CD4-positive, alpha-beta T cell (primary cell): ENCODE measurements at regions not wholly inside any gene's neighbourhood (a gene's known extent, or its start where the extent isn't known, plus 50 kb on each side); places are given as distances from the start of the nearest gene placed in this dataset.

Source experiments
- ATAC-seq: fragments of 200-7000 bp; cut with Tn5 transposase; one replicate; pipeline ENCODE4 v1.10.0; 2022; ENCODE audit warnings: mild to moderate bottlenecking; ENCODE audit not compliant: poor library complexity
- CTCF ChIA-PET: fragments of 350-600 bp; sonication (Branson Sonifier 250); formaldehyde crosslinking; loops from one replicate; lab custom pipeline; 2021; ENCODE audit warnings: antibody characterized with exemption, inconsistent platforms; lab: Charles Lee
- POLR2A ChIA-PET: fragments of 350-600 bp; sonication (Branson Sonifier 250); formaldehyde crosslinking; loops from one replicate; lab custom pipeline; 2021; ENCODE audit warnings: antibody characterized with exemption, inconsistent platforms; lab: Charles Lee
- DNase-seq, 14 experiments: peaks; one replicate each; pipeline ENCODE4 v3.0.0-alpha.2; 2013 to 2020; ENCODE audit warnings: mixed read lengths in 2 of 14
- H3K27ac ChIP-seq, 2 donors: one replicate each; pipeline versions ENCODE4 v1.5.1 to v1.7.0; 2013; ENCODE audit warnings: low read length in 2 of 2, low read depth in 1 of 2, mild to moderate bottlenecking in 1 of 2
- H3K27me3 ChIP-seq, 2 experiments: 1 replicate in 1 of 2; 2 replicates in 1 of 2; pipeline versions ENCODE4 v1.6.1 to v1.7.0; 2013; ENCODE audit warnings: low read length in 2 of 2, control low read depth in 1 of 2, mild to moderate bottlenecking in 1 of 2, moderate library complexity in 1 of 2; ENCODE audit not compliant: insufficient read depth in 2 of 2, control insufficient read depth in 1 of 2
- H3K36me3 ChIP-seq: one replicate; pipeline ENCODE4 v1.6.1; 2013; ENCODE audit warnings: low read length, control low read depth; ENCODE audit not compliant: insufficient read depth
- H3K4me1 ChIP-seq: one replicate; pipeline ENCODE4 v1.6.1; 2013; ENCODE audit warnings: low read length, control low read depth; ENCODE audit not compliant: insufficient read depth
- H3K4me3 ChIP-seq: one replicate; pipeline ENCODE4 v1.5.1; 2013; ENCODE audit warnings: mild to moderate bottlenecking, low read length, moderate library complexity
- H3K9me3 ChIP-seq, 2 experiments: 1 replicate in 1 of 2; 2 replicates in 1 of 2; pipeline versions ENCODE4 v1.6.1 to v1.7.0; 2013; ENCODE audit warnings: low read length in 2 of 2, mild to moderate bottlenecking in 2 of 2, control low read depth in 1 of 2, moderate library complexity in 1 of 2; ENCODE audit not compliant: control insufficient read depth in 1 of 2, insufficient read depth in 1 of 2
- H3K27ac Mint-ChIP-seq: one replicate; pipeline ENCODE4 v1.8.0; 2020; ENCODE audit warnings: mixed read lengths
- H3K27me3 Mint-ChIP-seq: one replicate; pipeline ENCODE4 v1.8.0; 2021; ENCODE audit warnings: mixed read lengths
- H3K36me3 Mint-ChIP-seq: one replicate; pipeline ENCODE4 v1.8.0; 2021; ENCODE audit warnings: low read depth, mixed read lengths
- H3K4me1 Mint-ChIP-seq: one replicate; pipeline ENCODE4 v1.8.0; 2021; ENCODE audit warnings: low read depth, mixed read lengths
- H3K4me3 Mint-ChIP-seq: one replicate; pipeline ENCODE4 v1.8.0; 2020; ENCODE audit warnings: mild to moderate bottlenecking, mixed read lengths
- H3K9me3 Mint-ChIP-seq: one replicate; pipeline ENCODE4 v1.8.0; 2020; ENCODE audit warnings: mixed read lengths
- intact Hi-C, 2 experiments: fragments of 100-400 bp; cut with DNase I in 1 of 2; cut with micrococcal nuclease in 1 of 2; formaldehyde crosslinking; loops; one replicate each; pipeline versions ENCODE4 v1.15.1 to v1.9.0; 2023 to 2025; cut with DNase I, micrococcal nuclease
- TF ChIP-seq, protein P1 (sequence below): fragments of 200-600 bp; IDR thresholded peaks from one replicate; pipeline ENCODE4 v1.8.0; 2022; ENCODE audit warnings: antibody characterized with exemption, mild to moderate bottlenecking

DNA sequence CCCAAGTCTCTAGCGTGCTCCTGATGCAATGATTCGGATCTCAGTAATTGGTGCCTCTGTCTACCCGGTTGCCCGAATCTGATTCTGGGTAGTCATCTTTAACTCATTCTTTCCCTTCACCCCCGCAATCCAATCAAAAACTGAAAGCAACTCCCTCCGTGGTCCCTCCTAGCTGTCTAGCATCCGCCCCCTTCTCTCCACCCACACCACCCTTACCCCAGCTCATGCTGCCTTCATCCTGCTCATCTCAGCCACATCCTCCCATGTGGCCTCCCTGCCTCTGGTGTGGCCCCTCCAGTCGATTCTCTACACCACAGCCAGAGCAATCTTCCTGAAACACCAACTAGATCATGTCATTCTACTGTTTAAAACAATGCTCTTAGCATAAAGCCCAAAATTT lies 62.3 kb downstream of the TTC32 start:
- Mint-ChIP-seq H3K4me1 (no peaks in the 10 kb centered on the region), H3K27ac (no peak overlapping the region), H3K4me3 (no peak overlapping the region), H3K27me3 (peaks cover 37% of the 10 kb centered on the region), H3K36me3 (no peaks in the 10 kb centered on the region), H3K9me3 (no peaks in the 10 kb centered on the region)
- intact Hi-C loops, result no loop called here
- DNase-seq (no peak), ATAC-seq (no peak)
- Histone ChIP-seq H3K4me1 (no peaks in the 10 kb centered on the region), H3K4me3 (no peak overlapping the region), H3K9me3 (no peaks in the 10 kb centered on the region), H3K27me3 (peaks cover 7 to 13% of the 10 kb centered on the region in 2 experiments), H3K27ac (no peak overlapping the region), H3K36me3 (no peaks in the 10 kb centered on the region)
- CTCF ChIA-PET, result interaction anchor here (1.2 kb wide), 1 partner anchor 13 kb away, joined by 3 read pairs; no protein-coding TSS in a partner anchor
- TF ChIP-seq, protein P1, sequence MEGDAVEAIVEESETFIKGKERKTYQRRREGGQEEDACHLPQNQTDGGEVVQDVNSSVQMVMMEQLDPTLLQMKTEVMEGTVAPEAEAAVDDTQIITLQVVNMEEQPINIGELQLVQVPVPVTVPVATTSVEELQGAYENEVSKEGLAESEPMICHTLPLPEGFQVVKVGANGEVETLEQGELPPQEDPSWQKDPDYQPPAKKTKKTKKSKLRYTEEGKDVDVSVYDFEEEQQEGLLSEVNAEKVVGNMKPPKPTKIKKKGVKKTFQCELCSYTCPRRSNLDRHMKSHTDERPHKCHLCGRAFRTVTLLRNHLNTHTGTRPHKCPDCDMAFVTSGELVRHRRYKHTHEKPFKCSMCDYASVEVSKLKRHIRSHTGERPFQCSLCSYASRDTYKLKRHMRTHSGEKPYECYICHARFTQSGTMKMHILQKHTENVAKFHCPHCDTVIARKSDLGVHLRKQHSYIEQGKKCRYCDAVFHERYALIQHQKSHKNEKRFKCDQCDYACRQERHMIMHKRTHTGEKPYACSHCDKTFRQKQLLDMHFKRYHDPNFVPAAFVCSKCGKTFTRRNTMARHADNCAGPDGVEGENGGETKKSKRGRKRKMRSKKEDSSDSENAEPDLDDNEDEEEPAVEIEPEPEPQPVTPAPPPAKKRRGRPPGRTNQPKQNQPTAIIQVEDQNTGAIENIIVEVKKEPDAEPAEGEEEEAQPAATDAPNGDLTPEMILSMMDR, result no peak
- POLR2A ChIA-PET, result no interaction called here

GRCh38 chr2:19838616-19839015 lies 63.2 kb downstream of the TTC32 start:
- CTCF ChIA-PET, result no interaction called here
- no peak overlapping the region for H3K4me3 Mint-ChIP-seq
- H3K36me3 ChIP-seq, result no peaks in the 10 kb centered on the region

GRCh38 chr2:19837235-19837766 lies 64.5 kb downstream of the TTC32 start:
- H3K27ac Mint-ChIP-seq, result no peak overlapping the region
- POLR2A ChIA-PET, result no interaction called here
- DNase-seq (no peak), ATAC-seq (no peak)
- peaks cover 5 to 13% of the 10 kb centered on the region in 2 experiments for H3K27me3 ChIP-seq
- H3K4me1 ChIP-seq, result no peaks in the 10 kb centered on the region
- no peaks in the 10 kb centered on the region for H3K36me3 Mint-ChIP-seq
- no peak overlapping the region for H3K4me3 ChIP-seq
- H3K27ac ChIP-seq, result no peak overlapping the region
- H3K27me3 Mint-ChIP-seq, result peaks cover 27% of the 10 kb centered on the region
- no peaks in the 10 kb centered on the region for H3K36me3 ChIP-seq
- CTCF ChIA-PET, result no interaction called here
- no peak overlapping the region for H3K4me3 Mint-ChIP-seq
- H3K9me3 Mint-ChIP-seq, result no peaks in the 10 kb centered on the region
- intact Hi-C loops, result no loop called here
- H3K4me1 Mint-ChIP-seq, result no peaks in the 10 kb centered on the region
- no peaks in the 10 kb centered on the region for H3K9me3 ChIP-seq
- TF ChIP-seq, protein P1, result no peak

More at GRCh38 chr2:19838616-19839015, 63.2 kb downstream of the TTC32 start:
- H3K27ac ChIP-seq, result no peak overlapping the region
- TF ChIP-seq, protein P1, result no peak
- intact Hi-C loops, result no loop called here
- Mint-ChIP-seq H3K27ac (no peak overlapping the region), H3K27me3 (peaks cover 31% of the 10 kb centered on the region), H3K9me3 (no peaks in the 10 kb centered on the region), H3K4me1 (no peaks in the 10 kb centered on the region), H3K36me3 (no peaks in the 10 kb centered on the region)
- ATAC-seq, result no peak
- POLR2A ChIA-PET, result no interaction called here
- H3K4me3 ChIP-seq, result no peak overlapping the region
- H3K4me1 ChIP-seq, result no peaks in the 10 kb centered on the region
- no peaks in the 10 kb centered on the region for H3K9me3 ChIP-seq
- H3K27me3 ChIP-seq, result peaks cover 7 to 13% of the 10 kb centered on the region in 2 experiments
- no peak for DNase-seq
